BJ (cell line): ENCODE measurements at regions not wholly inside any gene's neighbourhood (a gene's known extent, or its start where the extent isn't known, plus 50 kb on each side); places are given as distances from the start of the nearest gene placed in this dataset.

Experiments
- CTCF ChIA-PET: fragments of 350-600 bp; formaldehyde crosslinking; extraction: SDS; loops from one replicate; lab custom pipeline; 2021; ENCODE audit warnings: antibody characterized with exemption, inconsistent platforms; lab: Yijun Ruan, JAX
- POLR2A ChIA-PET: fragments of 300-600 bp; sonication (Branson Sonifier 250); formaldehyde crosslinking; extraction: SDS; loops from one replicate; lab custom pipeline; 2021; ENCODE audit warnings: antibody characterized with exemption; lab: Charles Lee
- DNase-seq: peaks from one replicate; pipeline ENCODE4 v3.0.0-alpha.2; 2011; ENCODE audit warnings: low read depth
- H3K27me3 ChIP-seq: 2 replicates; pipeline ENCODE4 v1.6.0; 2011; ENCODE audit warnings: low read length; ENCODE audit not compliant: control insufficient read depth, insufficient read depth
- H3K36me3 ChIP-seq: 2 replicates; pipeline ENCODE4 v1.5.1; 2011; ENCODE audit warnings: low read length; ENCODE audit not compliant: control insufficient read depth, insufficient read depth
- H3K4me3 ChIP-seq: 2 replicates; pipeline ENCODE4 v1.5.1; 2011; ENCODE audit warnings: low read depth, mild to moderate bottlenecking, control low read depth, low read length
- TF ChIP-seq, protein P1 (sequence below): IDR thresholded peaks from 2 replicates; pipeline ENCODE4 v1.5.1; 2011; ENCODE audit warnings: low read depth, mild to moderate bottlenecking, control low read depth, inconsistent platforms, low read length, moderate library complexity; ENCODE audit not compliant: insufficient read depth

DNA sequence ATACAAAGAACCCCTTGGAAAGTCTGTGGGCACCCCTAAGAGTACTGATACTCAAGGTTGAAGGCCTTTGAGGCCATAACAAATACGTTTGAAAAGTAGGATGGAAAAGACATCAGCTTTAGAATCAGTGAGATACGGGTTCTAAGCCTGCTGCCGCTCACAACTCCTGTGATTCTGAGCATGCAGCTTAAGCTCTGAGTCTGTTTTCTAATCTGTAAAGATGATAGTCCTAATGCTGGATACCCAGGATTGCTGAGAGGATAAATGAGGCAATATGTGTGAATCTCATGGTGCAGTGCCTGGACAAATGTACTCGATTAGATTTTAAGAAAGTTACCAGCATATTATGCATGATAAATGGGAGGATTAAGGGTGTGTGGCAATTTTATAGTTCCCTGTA is 321.0 kb upstream of the HSF2 start:
- H3K27me3 ChIP-seq: no peaks in the 10 kb centered on the region
- no peaks in the 10 kb centered on the region for H3K36me3 ChIP-seq
- ChIA-PET CTCF (no interaction called here), POLR2A (no interaction called here)
- no peak overlapping the region for H3K4me3 ChIP-seq
- TF ChIP-seq, protein P1, sequence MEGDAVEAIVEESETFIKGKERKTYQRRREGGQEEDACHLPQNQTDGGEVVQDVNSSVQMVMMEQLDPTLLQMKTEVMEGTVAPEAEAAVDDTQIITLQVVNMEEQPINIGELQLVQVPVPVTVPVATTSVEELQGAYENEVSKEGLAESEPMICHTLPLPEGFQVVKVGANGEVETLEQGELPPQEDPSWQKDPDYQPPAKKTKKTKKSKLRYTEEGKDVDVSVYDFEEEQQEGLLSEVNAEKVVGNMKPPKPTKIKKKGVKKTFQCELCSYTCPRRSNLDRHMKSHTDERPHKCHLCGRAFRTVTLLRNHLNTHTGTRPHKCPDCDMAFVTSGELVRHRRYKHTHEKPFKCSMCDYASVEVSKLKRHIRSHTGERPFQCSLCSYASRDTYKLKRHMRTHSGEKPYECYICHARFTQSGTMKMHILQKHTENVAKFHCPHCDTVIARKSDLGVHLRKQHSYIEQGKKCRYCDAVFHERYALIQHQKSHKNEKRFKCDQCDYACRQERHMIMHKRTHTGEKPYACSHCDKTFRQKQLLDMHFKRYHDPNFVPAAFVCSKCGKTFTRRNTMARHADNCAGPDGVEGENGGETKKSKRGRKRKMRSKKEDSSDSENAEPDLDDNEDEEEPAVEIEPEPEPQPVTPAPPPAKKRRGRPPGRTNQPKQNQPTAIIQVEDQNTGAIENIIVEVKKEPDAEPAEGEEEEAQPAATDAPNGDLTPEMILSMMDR: no peak
- no peak for DNase-seq

DNA sequence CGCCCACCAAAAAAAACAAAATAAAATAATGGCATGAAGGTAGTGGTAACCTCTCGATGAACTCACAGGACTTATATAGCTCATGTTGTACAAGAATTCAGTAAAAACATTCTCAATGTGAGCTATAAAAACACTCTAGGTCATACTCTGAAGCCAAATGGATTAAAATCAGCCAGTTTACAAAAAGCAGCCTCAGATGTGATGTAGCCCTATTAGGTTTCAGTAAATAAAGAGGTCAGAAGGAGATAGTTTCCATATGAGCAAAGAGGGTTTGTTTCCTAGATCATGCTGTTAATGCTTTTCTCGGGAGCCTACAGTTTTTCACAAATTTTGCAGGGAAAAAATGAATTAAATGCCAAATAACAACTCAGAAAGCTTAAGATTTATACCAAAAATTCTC is 319.5 kb upstream of the HSF2 start:
- POLR2A ChIA-PET: no interaction called here

DNA sequence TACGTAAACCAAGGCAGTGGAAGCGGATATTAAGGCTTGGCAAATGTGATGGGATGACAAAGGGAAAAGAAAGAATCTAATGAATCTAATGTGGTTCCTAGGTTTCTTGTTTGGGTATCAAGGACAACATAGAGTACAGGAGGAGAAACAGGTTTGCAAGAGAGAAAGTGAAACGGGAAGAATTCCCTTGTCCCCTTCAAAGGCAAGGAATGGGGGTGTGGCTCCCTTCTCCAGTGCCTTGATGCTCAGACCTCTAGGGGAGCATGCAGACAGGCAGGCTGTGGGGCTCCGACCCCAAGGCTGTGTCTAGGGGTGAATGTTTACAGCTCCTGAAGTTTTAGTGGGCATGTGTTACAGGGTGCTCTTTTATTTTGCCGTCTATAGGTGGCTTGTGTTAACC is 317.5 kb upstream of the HSF2 start:
- TF ChIP-seq, protein P1: no peak
- POLR2A ChIA-PET: no interaction called here
- CTCF ChIA-PET: interaction anchor here (0.6 to 1.0 kb wide), 2 partner anchors 19 to 176 kb away, joined by 3 read pairs; no protein-coding TSS in a partner anchor
- no peaks in the 10 kb centered on the region for H3K27me3 ChIP-seq
- DNase-seq: no peak
- no peak overlapping the region for H3K4me3 ChIP-seq
- no peaks in the 10 kb centered on the region for H3K36me3 ChIP-seq

More for the DNA sequence above, 319.5 kb upstream of the HSF2 start:
- Histone ChIP-seq H3K36me3 (no peaks in the 10 kb centered on the region), H3K4me3 (no peak overlapping the region), H3K27me3 (no peaks in the 10 kb centered on the region)
- CTCF ChIA-PET: no interaction called here
- DNase-seq: no peak
- TF ChIP-seq, protein P1: no peak

DNA sequence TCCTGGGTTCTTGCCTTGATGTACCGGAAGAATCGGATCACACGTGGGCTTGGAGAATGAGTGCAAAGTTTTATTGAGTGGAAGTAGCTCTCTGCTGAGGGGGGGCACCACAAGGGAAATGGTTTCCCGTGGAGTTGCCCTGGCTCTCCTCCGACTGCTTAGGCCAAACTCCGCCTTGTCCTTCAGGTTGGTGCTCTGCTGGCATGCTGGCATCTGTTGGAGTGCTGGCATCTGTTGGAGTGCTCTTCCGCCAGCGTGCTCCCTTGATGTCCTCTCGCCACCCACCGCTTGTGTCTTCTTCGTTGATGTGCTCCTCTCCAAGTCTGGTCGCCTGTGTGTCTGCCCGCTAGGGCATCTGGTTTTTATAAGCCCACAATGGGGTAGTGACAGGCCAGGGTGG is 317.1 kb upstream of the HSF2 start:
- CTCF ChIA-PET: interaction anchor here (0.6 kb wide), 1 partner anchor 177 kb away, joined by 3 read pairs; no protein-coding TSS in a partner anchor
- no peak for DNase-seq

DNA sequence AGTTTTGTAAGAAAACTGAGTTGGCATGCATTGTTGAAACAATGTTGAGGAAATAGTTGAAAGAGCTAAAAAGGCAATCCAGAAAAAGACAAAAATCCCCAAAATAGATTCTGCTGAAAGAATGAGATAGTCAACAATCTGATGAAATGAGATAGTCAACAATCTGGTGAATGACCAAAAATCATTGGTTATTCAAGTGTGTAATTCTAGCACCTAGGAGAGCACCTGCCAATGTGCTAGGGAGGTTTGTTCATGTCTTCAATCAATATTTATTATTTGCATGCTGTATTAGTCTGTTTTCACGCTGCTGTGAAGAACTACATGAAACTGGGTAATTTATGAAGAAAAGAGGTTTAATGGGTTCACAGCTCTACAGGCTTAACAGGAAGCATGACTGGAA is 307.1 kb upstream of the HSF2 start:
- ChIA-PET CTCF (no interaction called here), POLR2A (no interaction called here)
- H3K27me3 ChIP-seq: no peaks in the 10 kb centered on the region
- TF ChIP-seq, protein P1: no peak
- no peak overlapping the region for H3K4me3 ChIP-seq
- DNase-seq: no peak
- H3K36me3 ChIP-seq: no peaks in the 10 kb centered on the region

More for the DNA sequence above, 317.1 kb upstream of the HSF2 start:
- TF ChIP-seq, protein P1: no peak
- Histone ChIP-seq H3K27me3 (no peaks in the 10 kb centered on the region), H3K4me3 (no peak overlapping the region), H3K36me3 (no peaks in the 10 kb centered on the region)
- POLR2A ChIA-PET: interaction anchor here (0.5 kb wide), 1 partner anchor 8 kb away, joined by 3 read pairs; no protein-coding TSS in a partner anchor
